C1 segment of cervical spinal cord (tissue), 14 donors: ENCODE measurements at regions not wholly inside any gene's neighbourhood (a gene's known extent, or its start where the extent isn't known, plus 50 kb on each side); places are given as distances from the start of the nearest gene placed in this dataset.

Source experiments
- DNase-seq, 14 donors: peaks; one replicate each; lab custom pipeline; 2025; lab: John Stamatoyannopoulos, UW

GRCh38 chr12:88951860-88952561 is 371.7 kb upstream of the KITLG start:
- no peak for DNase-seq

GRCh38 chr12:88951177-88951576 is 370.9 kb upstream of the KITLG start:
- DNase-seq, result no peak

DNA sequence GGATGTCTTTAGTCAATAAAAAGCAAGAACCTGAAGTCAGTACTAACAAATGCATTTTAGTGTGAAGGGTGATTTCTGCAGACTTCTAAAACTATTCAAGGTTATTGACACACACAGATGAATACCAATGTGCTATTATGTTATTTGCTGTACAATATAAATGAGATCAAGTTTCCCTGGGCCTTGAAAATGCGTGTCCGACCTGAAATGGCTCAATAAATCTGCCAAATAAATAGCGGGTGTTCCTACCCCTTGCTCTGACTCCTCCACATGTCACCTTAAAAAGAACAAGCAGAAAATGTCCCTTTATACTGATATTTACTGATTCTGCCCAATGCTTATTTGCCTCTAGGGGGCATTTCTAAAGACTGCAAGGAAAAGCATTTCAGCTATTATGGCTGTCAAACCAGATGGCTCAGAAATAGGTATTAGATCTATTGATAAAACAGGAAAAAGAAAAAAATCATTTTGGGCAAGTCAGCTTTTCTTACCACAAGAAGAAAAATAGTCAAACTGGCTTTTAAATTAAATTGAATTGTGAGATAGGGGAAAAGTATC is 367.3 kb upstream of the KITLG start:
- no peak for DNase-seq

DNA sequence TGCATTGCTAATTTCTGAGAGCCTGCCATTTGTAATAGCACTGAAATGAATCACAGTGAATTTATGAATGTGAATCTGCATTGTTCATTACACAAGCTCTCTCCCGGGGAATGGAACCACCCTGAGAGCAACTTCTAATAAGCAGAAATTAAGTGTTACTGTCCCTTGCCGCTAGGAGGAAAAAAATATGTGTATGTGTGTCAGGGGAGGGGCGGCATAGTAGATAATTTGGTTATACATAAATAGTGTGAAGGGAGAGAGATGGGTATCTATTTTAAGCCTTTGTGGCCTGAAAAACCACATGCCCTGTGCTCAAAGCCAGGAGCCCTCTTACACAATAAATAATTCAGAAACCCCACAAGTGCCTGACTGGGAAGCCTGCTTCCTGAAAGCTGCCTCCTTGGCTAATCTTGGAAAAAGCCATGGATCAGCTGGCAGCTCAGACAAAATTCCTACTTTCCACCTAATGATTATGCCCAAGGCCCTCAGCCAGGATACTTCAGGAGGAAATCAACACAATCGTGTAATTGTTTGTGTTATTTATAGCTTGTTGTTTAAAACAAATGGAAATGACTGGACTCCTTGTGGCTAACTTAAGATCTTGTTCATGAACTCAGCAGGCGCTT is 366.2 kb upstream of the KITLG start:
- no peak for DNase-seq

- no peak for DNase-seq
These were observed 364.9 kb upstream of the KITLG start for GRCh38 chr12:88945051-88945732.

- DNase-seq, result no peak
These were observed 364.1 kb upstream of the KITLG start for GRCh38 chr12:88944397-88944796.

DNA sequence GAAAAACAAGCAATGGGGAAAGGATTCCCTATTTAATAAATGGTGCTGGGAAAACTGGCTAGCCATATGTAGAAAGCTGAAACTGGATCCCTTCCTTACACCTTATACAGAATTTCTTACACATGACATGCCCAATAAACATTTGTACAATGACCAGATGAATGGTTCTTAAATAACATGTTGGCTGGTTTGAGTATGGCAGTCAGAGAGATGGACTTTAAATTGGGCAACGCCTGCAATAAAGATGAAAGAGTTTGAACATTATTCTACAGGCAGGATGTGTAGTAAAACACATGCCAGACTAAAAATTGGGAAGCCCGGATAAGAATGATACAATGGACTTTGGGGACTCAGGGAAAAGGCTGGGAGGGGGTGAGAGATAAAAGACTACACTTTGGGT is 360.6 kb upstream of the KITLG start:
- no peak for DNase-seq

- DNase-seq, result no peak
These were observed 355.6 kb upstream of the KITLG start for GRCh38 chr12:88935856-88936255.

- no peak for DNase-seq
These were observed 354.0 kb upstream of the KITLG start for GRCh38 chr12:88934163-88934747.

- DNase-seq, result no peak
These were observed 352.2 kb upstream of the KITLG start for GRCh38 chr12:88932457-88932856.

DNA sequence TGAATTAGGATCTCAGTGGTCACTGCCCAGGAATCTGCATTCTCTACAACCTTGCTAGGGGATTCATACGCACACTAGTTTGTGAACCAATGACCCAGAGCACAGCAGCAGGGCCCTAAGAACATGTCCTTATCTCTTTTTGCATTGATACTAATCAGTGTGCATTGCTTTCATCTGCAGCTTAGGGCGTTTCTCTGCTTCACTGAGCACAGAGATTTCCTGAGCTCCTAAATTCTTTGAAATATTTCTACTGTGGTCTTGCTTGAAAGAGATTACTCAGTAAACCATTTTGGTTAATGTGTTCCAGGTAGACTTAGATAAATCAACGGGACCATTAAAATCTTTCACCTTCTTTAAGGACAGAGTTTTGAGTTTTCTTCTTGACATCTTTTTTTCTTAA is 351.3 kb upstream of the KITLG start:
- DNase-seq, result no peak

DNA sequence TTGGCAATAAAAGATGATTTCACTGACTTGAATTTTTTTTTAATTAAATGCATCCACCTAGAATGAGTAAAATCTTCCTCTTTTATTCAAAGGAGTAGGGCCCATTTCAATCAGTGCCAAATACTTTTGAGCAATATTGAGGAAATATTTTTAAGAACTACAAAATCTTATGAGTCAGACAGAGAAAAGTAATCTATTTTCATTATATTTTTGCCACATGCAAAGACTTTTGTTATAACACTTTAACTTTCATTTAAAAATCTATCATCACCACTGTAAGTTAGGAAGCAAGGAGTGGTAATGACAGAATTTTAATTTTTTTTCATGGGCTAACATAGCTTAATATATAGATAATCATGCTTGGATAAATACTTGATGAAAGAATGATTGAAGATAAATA is 345.2 kb upstream of the KITLG start:
- DNase-seq, result no peak

GRCh38 chr12:88924162-88924561 is 343.9 kb upstream of the KITLG start:
- no peak for DNase-seq

- DNase-seq, result no peak
These were observed 343.4 kb upstream of the KITLG start for GRCh38 chr12:88923631-88924030.

GRCh38 chr12:88922816-88923215 is 342.5 kb upstream of the KITLG start:
- no peak for DNase-seq

DNA sequence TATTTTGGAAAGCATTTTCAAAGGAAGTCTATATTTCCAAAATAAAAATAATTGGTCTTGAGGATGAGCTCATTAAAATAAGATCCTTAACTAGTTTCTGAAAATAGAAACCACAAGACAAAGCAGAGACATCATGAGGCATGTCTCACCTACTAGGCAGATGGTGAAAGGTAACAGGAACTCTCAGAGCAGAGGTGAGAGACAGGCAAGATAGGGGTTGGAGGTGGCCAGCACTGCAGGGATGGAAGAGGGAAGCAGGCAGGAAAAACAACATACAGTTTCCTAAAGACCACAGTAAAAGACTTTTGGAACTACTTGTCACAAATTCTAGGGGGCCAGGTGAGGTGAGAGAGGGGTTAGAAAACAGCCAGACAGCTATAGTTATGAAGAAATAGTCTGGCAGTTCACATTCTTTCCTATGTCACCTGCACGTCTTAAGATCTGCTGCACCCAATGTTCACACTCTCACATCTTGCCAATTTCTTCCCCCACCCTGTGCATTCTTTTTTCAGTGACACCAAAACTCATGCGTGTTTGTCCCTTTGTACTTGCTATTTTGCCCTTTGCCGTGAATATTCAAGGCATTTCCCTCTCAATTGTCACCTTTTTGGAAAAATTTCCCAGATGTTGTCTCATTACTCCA is 341.7 kb upstream of the KITLG start:
- no peak for DNase-seq

DNA sequence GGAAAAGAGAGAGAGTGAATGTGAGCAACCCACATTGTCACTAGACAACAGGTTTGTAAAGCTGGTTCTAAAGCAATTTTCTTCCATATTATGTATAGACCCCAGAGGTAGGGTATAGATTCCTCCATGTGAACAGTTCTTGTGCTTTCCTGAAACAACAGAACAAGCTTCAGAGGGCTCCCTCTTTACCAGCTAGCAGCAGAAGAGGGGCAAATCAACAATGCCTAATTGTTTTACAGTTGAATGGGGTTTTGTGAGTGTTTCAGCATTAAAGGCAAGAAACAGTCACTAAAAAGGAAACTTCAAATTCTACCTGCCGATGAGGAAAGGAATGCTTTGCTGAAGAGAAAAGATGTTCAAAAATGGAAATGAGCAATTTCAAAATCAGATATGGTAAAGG is 341.2 kb upstream of the KITLG start:
- DNase-seq, result no peak

DNA sequence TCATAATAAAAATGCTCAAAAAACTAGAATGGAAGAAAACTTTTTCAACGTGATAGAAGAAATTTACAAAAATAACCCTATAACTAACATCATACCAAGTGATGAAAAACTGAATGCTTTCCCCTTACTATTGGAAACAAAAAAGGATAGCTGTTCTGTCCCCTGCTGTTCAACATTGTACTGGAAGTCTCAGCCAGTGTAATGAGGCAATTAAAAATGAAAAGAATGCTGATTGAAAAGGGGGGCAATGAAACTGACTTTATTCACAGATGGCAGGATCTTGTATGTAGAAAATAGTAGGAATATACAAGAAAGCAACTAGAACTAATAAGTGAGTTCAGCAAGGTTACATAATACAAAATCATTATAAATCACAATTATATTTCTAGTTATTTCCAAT is 337.9 kb upstream of the KITLG start:
- no peak for DNase-seq

- no peak for DNase-seq
These were observed 334.7 kb upstream of the KITLG start for GRCh38 chr12:88914967-88915366.

- DNase-seq, result no peak
These were observed 329.2 kb upstream of the KITLG start for GRCh38 chr12:88909510-88909909.

- no peak for DNase-seq
These were observed 328.1 kb upstream of the KITLG start for GRCh38 chr12:88908345-88908744.

DNA sequence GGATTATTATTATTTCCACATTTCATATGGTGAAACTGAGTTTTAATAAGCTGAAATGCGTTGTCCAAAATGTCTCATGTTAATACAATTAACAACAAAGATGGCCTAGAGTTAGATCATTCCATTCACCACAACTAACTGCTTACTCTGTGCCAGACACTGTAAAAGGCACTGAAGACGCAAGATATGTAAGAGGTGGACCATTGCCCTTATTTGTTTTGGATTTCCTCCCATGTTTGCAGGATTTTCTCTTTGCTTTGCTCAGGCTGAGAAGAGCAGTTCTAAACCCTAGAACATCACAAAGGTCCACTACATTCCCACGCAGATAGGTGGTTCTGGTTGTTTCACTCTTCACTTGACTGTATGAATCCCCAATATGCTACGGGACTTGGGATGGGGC is 324.4 kb upstream of the KITLG start:
- no peak for DNase-seq
